H9 (cell line): ENCODE measurements at regions not wholly inside any gene's neighbourhood (a gene's known extent, or its start where the extent isn't known, plus 50 kb on each side); places are given as distances from the start of the nearest gene placed in this dataset.

Source experiments
- DNase-seq: peaks from one replicate; pipeline ENCODE4 v3.0.0-alpha.2; 2017
- H2AFZ ChIP-seq: one replicate; pipeline ENCODE4 v1.6.1; 2013; ENCODE audit warnings: mild to moderate bottlenecking, low read length, control low read depth, moderate library complexity
- H2AK5ac ChIP-seq: 2 replicates; pipeline ENCODE4 v1.6.1; 2013; ENCODE audit warnings: low read length, control low read depth, mixed read lengths; ENCODE audit not compliant: insufficient read length
- H2BK120ac ChIP-seq: one replicate; pipeline ENCODE4 v1.6.1; 2013; ENCODE audit warnings: low read depth, mild to moderate bottlenecking, low read length, control low read depth, inconsistent platforms; ENCODE audit not compliant: poor library complexity, severe bottlenecking
- H2BK12ac ChIP-seq: 2 replicates; pipeline ENCODE4 v1.6.1; 2013; ENCODE audit warnings: low read length, control low read depth, mixed read lengths, low read depth; ENCODE audit not compliant: insufficient read length
- H2BK15ac ChIP-seq: 2 replicates; pipeline ENCODE4 v1.6.1; 2013; ENCODE audit warnings: low read depth, low read length, control low read depth
- H2BK20ac ChIP-seq: one replicate; pipeline ENCODE4 v1.6.1; 2013; ENCODE audit warnings: low read depth, mild to moderate bottlenecking, low read length, control low read depth, inconsistent platforms; ENCODE audit not compliant: poor library complexity, severe bottlenecking
- H2BK5ac ChIP-seq: 2 replicates; pipeline ENCODE4 v1.6.1; 2013; ENCODE audit warnings: low read length, control low read depth, mixed read lengths; ENCODE audit not compliant: insufficient read length
- H3K14ac ChIP-seq: 2 replicates; pipeline ENCODE4 v1.6.1; 2013; ENCODE audit warnings: low read length, control low read depth; ENCODE audit not compliant: insufficient read depth
- H3K18ac ChIP-seq: 2 replicates; pipeline ENCODE4 v1.6.1; 2013; ENCODE audit warnings: low read depth, mild to moderate bottlenecking, mixed read lengths, low read length, control low read depth; ENCODE audit not compliant: insufficient read length
- H3K23ac ChIP-seq: 2 replicates; pipeline ENCODE4 v1.6.1; 2013; ENCODE audit warnings: low read length, control low read depth, mixed read lengths, low read depth; ENCODE audit not compliant: insufficient read length
- H3K23me2 ChIP-seq: 2 replicates; pipeline ENCODE4 v1.6.1; 2013; ENCODE audit warnings: low read depth, mild to moderate bottlenecking, mixed read lengths, low read length, control low read depth; ENCODE audit not compliant: insufficient read length, poor library complexity, severe bottlenecking
- H3K27ac ChIP-seq: 2 replicates; pipeline ENCODE4 v1.5.1; 2013; ENCODE audit warnings: low read length, control low read depth, mixed read lengths, low read depth; ENCODE audit not compliant: insufficient read length
- H3K27me3 ChIP-seq: 2 replicates; pipeline ENCODE4 v1.6.1; 2013; ENCODE audit warnings: low read length, control low read depth, inconsistent platforms; ENCODE audit not compliant: insufficient read depth
- H3K4ac ChIP-seq: 2 replicates; pipeline ENCODE4 v1.6.1; 2013; ENCODE audit warnings: low read depth, mild to moderate bottlenecking, control low read depth, inconsistent platforms, low read length, moderate library complexity
- H3K4me1 ChIP-seq: 2 replicates; pipeline ENCODE4 v1.6.1; 2013; ENCODE audit warnings: low read length, control low read depth, inconsistent platforms; ENCODE audit not compliant: insufficient read depth
- H3K4me2 ChIP-seq: 2 replicates; pipeline ENCODE4 v1.6.1; 2013; ENCODE audit warnings: low read length, control low read depth, mixed read lengths; ENCODE audit not compliant: insufficient read length, insufficient read depth
- H3K56ac ChIP-seq: 2 replicates; pipeline ENCODE4 v1.6.1; 2013; ENCODE audit warnings: low read depth, mild to moderate bottlenecking, mixed read lengths, low read length, control low read depth; ENCODE audit not compliant: insufficient read length
- H3K79me1 ChIP-seq: 2 replicates; pipeline ENCODE4 v1.6.1; 2013; ENCODE audit warnings: low read depth, mild to moderate bottlenecking, moderate library complexity, low read length, control low read depth, inconsistent platforms; ENCODE audit not compliant: insufficient read depth, poor library complexity, severe bottlenecking
- H3K79me2 ChIP-seq: 2 replicates; pipeline ENCODE4 v1.6.1; 2013; ENCODE audit warnings: low read length, control low read depth, inconsistent platforms; ENCODE audit not compliant: insufficient read depth
- H3K9ac ChIP-seq: 2 replicates; pipeline ENCODE4 v1.6.1; 2013; ENCODE audit warnings: low read length, control low read depth, mixed read lengths; ENCODE audit not compliant: insufficient read length; ENCODE audit errors: extremely low read depth
- H3K9me3 ChIP-seq: one replicate; pipeline ENCODE4 v1.6.1; 2013; ENCODE audit warnings: low read depth, low read length, inconsistent platforms; ENCODE audit not compliant: control insufficient read depth
- H3T11ph ChIP-seq: one replicate; pipeline ENCODE4 v1.6.1; 2013; ENCODE audit warnings: mild to moderate bottlenecking, low read length, control low read depth, inconsistent platforms
- H4K20me1 ChIP-seq: one replicate; pipeline ENCODE4 v1.6.1; 2013; ENCODE audit not compliant: control insufficient read depth, insufficient read length, insufficient read depth
- H4K5ac ChIP-seq: 2 replicates; pipeline ENCODE4 v1.6.1; 2013; ENCODE audit warnings: low read depth, mild to moderate bottlenecking, mixed read lengths, low read length, control low read depth; ENCODE audit not compliant: insufficient read length
- H4K8ac ChIP-seq: replicated peaks from 2 replicates; pipeline ENCODE4 v1.6.1; 2013; ENCODE audit warnings: low read length, control low read depth, mixed read lengths, low read depth; ENCODE audit not compliant: insufficient read length
- H4K91ac ChIP-seq: 2 replicates; pipeline ENCODE4 v1.6.1; 2013; ENCODE audit warnings: low read depth, mild to moderate bottlenecking, moderate library complexity, mixed read lengths, low read length, control low read depth; ENCODE audit not compliant: insufficient read length
- H3K27ac Mint-ChIP-seq, 3 experiments: 2 replicates in 2 of 3; 3 replicates in 1 of 3; pipeline ENCODE4 v1.8.0; 2020 to 2021; ENCODE audit warnings: mixed read lengths in 3 of 3, mild to moderate bottlenecking in 1 of 3, moderate library complexity in 1 of 3
- H3K27me3 Mint-ChIP-seq: 2 replicates; pipeline ENCODE4 v1.8.0; 2021; ENCODE audit warnings: low read depth, mild to moderate bottlenecking, moderate library complexity, mixed read lengths
- H3K36me3 Mint-ChIP-seq, 3 experiments: 2 replicates in 2 of 3; 3 replicates in 1 of 3; pipeline ENCODE4 v1.8.0; 2020 to 2021; ENCODE audit warnings: low read depth in 3 of 3, mixed read lengths in 3 of 3; ENCODE audit not compliant: insufficient read depth in 1 of 3
- H3K4me1 Mint-ChIP-seq, 2 experiments: 2 replicates each; pipeline ENCODE4 v1.8.0; 2020; ENCODE audit warnings: mixed read lengths in 2 of 2
- H3K4me3 Mint-ChIP-seq, 2 experiments: 2 replicates in 1 of 2; 3 replicates in 1 of 2; pipeline ENCODE4 v1.8.0; 2020 to 2021; ENCODE audit warnings: mild to moderate bottlenecking in 2 of 2, mixed read lengths in 2 of 2, moderate library complexity in 1 of 2
- H3K9me3 Mint-ChIP-seq, 2 experiments: 2 replicates in 1 of 2; 3 replicates in 1 of 2; pipeline ENCODE4 v1.8.0; 2020; ENCODE audit warnings: mild to moderate bottlenecking in 2 of 2, mixed read lengths in 2 of 2, moderate library complexity in 1 of 2
- CTCF ChIP-seq: fragments of 200-600 bp; sonication (generic); conservative IDR thresholded peaks from 3 replicates; pipeline ENCODE4 v1.8.0; 2021; ENCODE audit warnings: antibody characterized with exemption, mild to moderate bottlenecking
- WGBS: extraction: QIAGEN DNeasy Blood & Tissue Kit; methylation state at CpG from one replicate; pipeline ENCODE4 v1.1.7; 2013; ENCODE audit warnings: missing lambda C conversion rate, low lambda C conversion rate, mixed read lengths; ENCODE audit not compliant: insufficient read length; ENCODE audit errors: extremely low coverage; 5-methylcytosine and 5-hydroxymethylcytosine counted together

- H3K27me3 ChIP-seq: no peaks in the 10 kb centered on the region
- H4K8ac ChIP-seq: no peak overlapping the region
- WGBS: no CpG with 5 or more reads among the region's 3 CpGs
- no peak overlapping the region for H2AK5ac ChIP-seq
- no peak overlapping the region for H3K18ac ChIP-seq
- H4K5ac ChIP-seq: no peak overlapping the region
- no peaks in the 10 kb centered on the region for H3K9me3 ChIP-seq
- H3K14ac ChIP-seq: no peak overlapping the region
- H3K9me3 Mint-ChIP-seq: no peaks in the 10 kb centered on the region
- no peaks in the 10 kb centered on the region for H3K23me2 ChIP-seq
- H3K23ac ChIP-seq: no peak overlapping the region
- peaks cover 0 to 3% (median 0%) of the 10 kb centered on the region in 3 experiments; a peak in 2 of 7 replicates for H3K36me3 Mint-ChIP-seq
- no peak for TF ChIP-seq CTCF
- no peaks in the 10 kb centered on the region; the same call in none of the 2 replicates for H3K27me3 Mint-ChIP-seq
- H3K27ac Mint-ChIP-seq: no peak overlapping the region
- no peak overlapping the region for H2BK5ac ChIP-seq
- H3K4me3 Mint-ChIP-seq: no peak overlapping the region
- no peak overlapping the region for H3K27ac ChIP-seq
- H2AFZ ChIP-seq: no peak overlapping the region
- no peaks in the 10 kb centered on the region for H3K79me1 ChIP-seq
- no peak overlapping the region for H3K4me2 ChIP-seq
- H4K20me1 ChIP-seq: no peaks in the 10 kb centered on the region
- no peaks in the 10 kb centered on the region for H3K79me2 ChIP-seq
- H3T11ph ChIP-seq: no peak overlapping the region
- peaks cover 4 to 20% of the 10 kb centered on the region in 2 experiments for H3K4me1 Mint-ChIP-seq
- H2BK120ac ChIP-seq: no peak overlapping the region
- H3K4me1 ChIP-seq: peaks cover 4% of the 10 kb centered on the region; the same call in 1 of the 2 replicates
- no peak overlapping the region for H2BK20ac ChIP-seq
- no peak overlapping the region for H3K56ac ChIP-seq
- DNase-seq: no peak
- no peak overlapping the region for H3K9ac ChIP-seq
- no peak overlapping the region for H4K91ac ChIP-seq
- no peak overlapping the region for H2BK12ac ChIP-seq
- no peak overlapping the region for H3K4ac ChIP-seq
- H2BK15ac ChIP-seq: no peak overlapping the region
Measured at GRCh38 chr1:64343823-64344190, 126.1 kb upstream of the CACHD1 start.
